ENCODE measurements at regions not wholly inside any gene's neighbourhood (a gene's known extent, or its start where the extent isn't known, plus 50 kb on each side); places are given as distances from the start of the nearest gene placed in this dataset.

DNA sequence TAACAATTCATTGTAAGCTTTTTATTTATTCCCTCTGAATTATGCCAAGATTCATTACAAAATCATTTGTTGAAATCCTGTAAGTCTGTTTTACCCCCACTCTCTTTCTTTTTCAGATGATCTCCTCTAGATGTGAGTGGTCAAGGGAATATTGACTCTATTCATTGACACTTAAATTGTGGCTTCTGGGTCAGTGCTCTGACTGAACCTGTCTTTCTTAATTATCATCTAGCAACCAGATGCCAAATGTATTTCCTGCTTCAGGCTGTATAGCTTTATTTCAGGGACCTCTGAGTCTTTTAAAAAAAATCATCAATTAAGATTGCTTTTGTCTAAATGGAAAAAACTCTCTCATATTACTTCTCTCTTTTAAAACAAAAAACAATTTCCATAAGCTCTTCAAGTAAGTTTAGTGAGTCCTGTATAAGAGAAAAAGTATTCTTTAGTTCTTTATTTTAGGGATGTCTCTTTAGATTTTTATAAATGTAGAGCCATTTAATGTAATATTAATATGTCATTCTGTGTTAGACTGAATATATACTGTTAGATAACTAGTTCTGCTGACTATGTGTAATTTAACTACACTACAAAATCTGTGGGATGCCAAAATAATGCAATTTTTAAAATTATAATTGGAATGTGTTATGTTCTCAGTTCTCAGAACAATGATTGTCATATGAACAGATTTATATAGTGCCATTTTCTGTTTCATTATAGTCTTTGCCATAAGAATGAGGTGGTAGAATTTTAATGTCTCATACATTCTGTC is 645.8 kb upstream of the EDIL3 start:
- Histone ChIP-seq H4K20me1 (ENCODE audit: control insufficient read depth, insufficient read depth) (no peaks in the 10 kb centered on the region), H3K27me3 (replicated peaks in 1 of 2; ENCODE audit: control insufficient read depth in 2 of 2, insufficient read depth in 2 of 2, low read length in 1 of 2) (no peaks in the 10 kb centered on the region), H3K4me2 (ENCODE audit: control insufficient read depth, insufficient read depth) (no peak overlapping the region), H3K4me3 (no peak overlapping the region), H3K9me3 (replicated peaks; ENCODE audit: control insufficient read depth, insufficient read depth, low read length) (no peaks in the 10 kb centered on the region), H3K36me3 (ENCODE audit: control insufficient read depth in 2 of 2, insufficient read depth in 2 of 2, low read length in 1 of 2) (no peaks in the 10 kb centered on the region), H3K4me1 (ENCODE audit: control insufficient read depth, insufficient read depth, low read length) (no peaks in the 10 kb centered on the region), H3K27ac (ENCODE audit: control insufficient read depth, insufficient read depth) (no peak overlapping the region), H3K79me2 (ENCODE audit: control insufficient read depth, insufficient read depth, low read length) (no peaks in the 10 kb centered on the region), H3K9ac (ENCODE audit: control insufficient read depth, insufficient read depth, low read length) (no peak overlapping the region), H2AFZ (ENCODE audit: control insufficient read depth, low read depth, low read length) (no peak overlapping the region)
- ChIA-PET RAD21 (ENCODE audit: unreplicated experiment) (no interaction called here), CTCF (no interaction called here), SMC1A (ENCODE audit: uncharacterized antibody, unreplicated experiment) (interaction anchor here (0.5 to 1.3 kb wide), 3 partner anchors 11 to 312 kb away, joined by 3 to 4 read pairs (median 3); no protein-coding TSS in a partner anchor), POLR2A (no interaction called here)
- TF ChIP-seq, protein P1, sequence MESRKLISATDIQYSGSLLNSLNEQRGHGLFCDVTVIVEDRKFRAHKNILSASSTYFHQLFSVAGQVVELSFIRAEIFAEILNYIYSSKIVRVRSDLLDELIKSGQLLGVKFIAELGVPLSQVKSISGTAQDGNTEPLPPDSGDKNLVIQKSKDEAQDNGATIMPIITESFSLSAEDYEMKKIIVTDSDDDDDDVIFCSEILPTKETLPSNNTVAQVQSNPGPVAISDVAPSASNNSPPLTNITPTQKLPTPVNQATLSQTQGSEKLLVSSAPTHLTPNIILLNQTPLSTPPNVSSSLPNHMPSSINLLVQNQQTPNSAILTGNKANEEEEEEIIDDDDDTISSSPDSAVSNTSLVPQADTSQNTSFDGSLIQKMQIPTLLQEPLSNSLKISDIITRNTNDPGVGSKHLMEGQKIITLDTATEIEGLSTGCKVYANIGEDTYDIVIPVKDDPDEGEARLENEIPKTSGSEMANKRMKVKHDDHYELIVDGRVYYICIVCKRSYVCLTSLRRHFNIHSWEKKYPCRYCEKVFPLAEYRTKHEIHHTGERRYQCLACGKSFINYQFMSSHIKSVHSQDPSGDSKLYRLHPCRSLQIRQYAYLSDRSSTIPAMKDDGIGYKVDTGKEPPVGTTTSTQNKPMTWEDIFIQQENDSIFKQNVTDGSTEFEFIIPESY (IDR thresholded peaks at IDR 0.05) = no peak
- TF ChIP-seq ETV6 (conservative IDR thresholded peaks at IDR 0.05 in 1 of 2, IDR thresholded peaks at IDR 0.05 in 1 of 2; ENCODE audit: borderline replicate concordance in 1 of 2, low read depth in 1 of 2) = no peak
- no peak for TF ChIP-seq NFIC (IDR thresholded peaks at IDR 0.05; ENCODE audit: low read depth, low read length)
- no peak for TF ChIP-seq TBL1XR1 (IDR thresholded peaks at IDR 0.05; ENCODE audit: low read depth, low read length)
- TF ChIP-seq POLR2A (IDR thresholded peaks at IDR 0.05; ENCODE audit: low read depth, low read length) = no peak
- TF ChIP-seq SMARCA5 (IDR thresholded peaks at IDR 0.05) = no peak
- TF ChIP-seq SIN3A (IDR thresholded peaks at IDR 0.05; ENCODE audit: low read depth, low read length) = no peak
- TF ChIP-seq YY1 (IDR thresholded peaks at IDR 0.05; ENCODE audit: low read depth, low read length) = no peak
- TF ChIP-seq BHLHE40 (IDR thresholded peaks at IDR 0.05; ENCODE audit: borderline replicate concordance in 1 of 2, low read depth in 2 of 2, low read length in 1 of 2) = no peak
- TF ChIP-seq HCFC1 (IDR thresholded peaks at IDR 0.05; ENCODE audit: low read length) = no peak
- no peak for DNase-seq (ENCODE audit: low read depth, low spot score)
- in situ Hi-C loops (cut with MboI) = no loop called here
- intact Hi-C loops (cut with micrococcal nuclease; ENCODE audit: unreplicated experiment) = no loop called here
- no peak for ATAC-seq
- no TSS peak for BruUV-seq (replicated peaks)
- no peak for FAIRE-seq
